Caki2 (cell line): ENCODE measurements at regions not wholly inside any gene's neighbourhood (a gene's known extent, or its start where the extent isn't known, plus 50 kb on each side); places are given as distances from the start of the nearest gene placed in this dataset.

ENCODE experiments used
- DNase-seq: peaks from one replicate; pipeline ENCODE4 v3.0.0-alpha.2; 2015; ENCODE audit warnings: low read depth
- in situ Hi-C: cut with HindIII; loops from 2 replicates; pipeline ENCODE4 v1.10.0; 2016; ENCODE audit warnings: low sequenced_read_pairs, low pct_unique_long_range_greater_than_20kb, mixed read lengths

DNA sequence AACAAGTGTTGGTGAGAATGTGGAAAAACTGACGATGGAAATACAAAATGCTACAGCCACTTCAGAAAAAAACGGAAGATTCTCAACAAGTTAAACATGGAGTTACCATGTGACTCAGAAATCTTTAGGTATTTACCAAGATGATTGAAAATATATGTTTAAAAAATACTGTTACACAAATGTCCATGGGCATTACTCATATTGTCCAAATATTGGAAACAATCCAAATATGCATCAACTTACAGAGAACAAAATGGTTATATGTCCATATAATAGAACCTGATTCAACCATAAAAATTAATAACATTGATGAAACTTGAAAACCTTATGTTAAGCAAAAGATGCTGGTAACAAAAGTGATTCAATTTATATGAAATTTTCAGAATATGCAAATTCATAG is 1057.7 kb upstream of the TMEM132C start:
- DNase-seq, result no peak
- in situ Hi-C loops, result no loop called here

DNA sequence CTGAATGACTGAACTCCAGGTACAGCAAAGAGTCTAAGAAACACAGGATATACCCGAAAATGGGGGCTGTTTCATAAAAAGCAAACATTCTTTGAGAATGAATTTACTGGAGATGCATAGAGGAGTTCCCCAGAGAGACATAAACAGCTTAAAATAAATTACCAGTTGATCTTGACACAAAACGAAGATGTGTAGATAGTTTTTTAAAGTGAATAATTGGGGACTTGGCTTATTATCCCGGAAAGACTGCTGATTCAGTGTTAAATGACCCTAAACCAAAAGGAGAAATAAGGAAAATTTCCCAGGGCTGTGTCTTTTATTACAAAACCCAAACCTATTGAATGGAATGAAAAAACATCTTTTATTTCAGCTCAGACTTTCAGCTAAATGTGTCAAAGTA is 1052.8 kb upstream of the TMEM132C start:
- in situ Hi-C loops, result no loop called here

DNA sequence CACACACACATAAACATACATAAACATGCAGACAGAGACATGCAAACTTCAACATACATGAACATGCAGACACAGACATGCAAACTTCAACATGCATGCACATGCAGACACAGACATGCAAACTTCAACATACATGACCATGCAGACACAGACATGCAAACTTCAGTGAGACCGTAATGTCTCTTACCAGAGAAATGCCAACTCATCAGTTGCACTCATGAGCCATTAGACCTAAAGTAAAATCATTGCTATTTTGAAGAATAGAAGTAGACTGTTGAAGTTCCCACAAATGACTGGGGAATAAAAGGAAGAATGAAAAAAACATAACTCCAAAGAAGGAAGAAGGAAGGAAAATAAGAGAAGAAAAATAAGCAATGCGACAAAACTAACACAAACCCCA is 1044.0 kb upstream of the TMEM132C start:
- in situ Hi-C loops, result no loop called here
- no peak for DNase-seq

More for the DNA sequence above, 1052.8 kb upstream of the TMEM132C start:
- no peak for DNase-seq

DNA sequence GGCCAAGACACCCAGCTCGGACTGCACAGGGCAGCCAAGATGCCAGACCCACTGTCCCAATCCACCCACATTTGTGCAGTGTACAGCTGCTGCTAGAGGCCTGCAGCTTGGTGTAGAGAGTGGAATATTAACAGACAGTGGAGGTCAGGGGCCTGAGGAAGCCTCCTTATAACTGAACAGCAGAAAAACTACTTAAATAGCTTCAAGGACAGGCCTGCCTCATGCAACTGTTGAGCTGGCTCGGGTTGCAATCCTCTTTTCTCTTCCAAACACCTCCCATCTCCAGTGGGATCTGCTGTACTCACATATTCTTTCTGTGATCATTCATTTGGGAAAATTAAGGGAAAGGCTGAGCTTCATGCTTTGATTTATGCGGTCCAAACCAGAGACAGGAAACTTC is 1043.2 kb upstream of the TMEM132C start:
- DNase-seq, result no peak
- in situ Hi-C loops, result no loop called here

DNA sequence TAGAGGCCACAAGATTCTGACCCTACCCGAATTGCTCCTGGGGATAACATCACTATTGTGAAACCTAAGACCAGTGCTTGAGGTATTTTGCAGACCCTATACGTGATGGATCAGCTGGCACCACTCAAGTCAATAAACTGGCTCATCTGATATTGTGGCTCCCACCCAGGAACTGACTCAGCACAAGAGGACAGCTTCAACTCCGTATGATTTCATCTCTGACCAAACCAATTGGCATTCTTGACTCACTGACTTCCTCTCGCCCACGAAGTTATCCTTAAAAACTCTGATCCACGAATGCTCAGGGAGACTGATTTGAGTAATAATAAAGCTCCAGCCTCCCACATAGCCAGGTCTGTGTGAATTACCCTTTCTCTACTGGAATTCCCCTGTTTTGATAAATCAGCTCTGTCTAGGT is 1036.1 kb upstream of the TMEM132C start:
- DNase-seq, result peak; percentile 82
- in situ Hi-C loops, result no loop called here

DNA sequence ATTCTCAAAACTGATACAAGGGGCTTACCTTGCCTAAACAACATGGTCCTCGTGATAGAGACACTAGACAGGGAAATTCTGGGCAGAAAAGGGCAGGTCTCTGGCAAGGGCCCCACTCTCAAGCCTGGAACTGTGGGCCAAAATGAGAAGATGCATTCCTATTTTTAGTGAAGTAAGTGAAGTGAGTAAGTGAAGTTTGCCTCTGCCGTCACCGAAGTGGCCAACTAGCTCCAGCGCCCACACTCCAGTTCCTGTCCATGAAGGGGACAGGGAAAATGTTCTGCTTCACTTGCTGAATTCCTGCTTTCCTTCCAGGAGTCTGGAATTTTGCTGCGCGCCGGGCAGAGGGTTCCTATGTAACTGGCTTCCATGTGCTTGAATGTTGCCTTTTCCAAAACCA is 1035.6 kb upstream of the TMEM132C start:
- in situ Hi-C loops, result no loop called here
- no peak for DNase-seq

DNA sequence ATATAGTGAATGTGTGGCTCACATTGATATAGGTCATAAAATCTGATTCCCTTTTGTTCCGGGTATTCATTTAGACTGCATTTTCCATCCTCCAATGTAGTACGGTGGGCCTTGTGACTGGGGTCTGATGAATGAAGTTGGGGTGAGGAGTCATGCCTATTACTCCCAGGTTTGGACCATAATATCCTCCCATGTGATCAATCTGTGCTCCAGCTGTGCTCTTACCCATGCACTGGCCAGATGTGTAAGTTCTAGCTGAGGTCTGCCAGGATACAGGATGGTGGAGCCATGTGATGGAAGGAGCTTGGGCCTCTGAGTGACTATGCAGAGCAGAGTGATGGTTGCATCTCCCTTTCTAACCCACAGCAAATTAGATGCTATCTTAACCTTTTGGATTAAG is 1034.0 kb upstream of the TMEM132C start:
- in situ Hi-C loops, result no loop called here
- no peak for DNase-seq

DNA sequence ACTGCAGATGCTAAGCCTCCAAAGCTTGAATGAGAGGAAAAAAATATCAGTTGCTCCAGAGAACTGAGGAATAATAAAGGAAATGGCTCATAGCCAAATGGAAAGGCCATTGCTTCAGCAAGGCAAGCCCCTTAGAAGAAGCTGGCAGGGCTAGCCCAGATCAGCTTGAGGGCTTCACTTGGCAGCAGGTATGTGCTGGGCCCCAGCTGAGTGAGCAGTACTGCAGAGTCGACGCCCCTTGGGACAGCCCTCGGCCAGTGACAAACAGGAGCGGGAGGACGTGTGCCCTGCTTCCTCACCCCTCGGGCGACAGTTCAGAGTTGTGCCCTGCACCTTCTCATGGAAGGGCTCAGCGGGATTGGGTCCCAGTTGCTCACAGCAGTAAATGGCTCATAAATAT is 1031.2 kb upstream of the TMEM132C start:
- in situ Hi-C loops, result no loop called here
- DNase-seq, result peak; percentile 75

DNA sequence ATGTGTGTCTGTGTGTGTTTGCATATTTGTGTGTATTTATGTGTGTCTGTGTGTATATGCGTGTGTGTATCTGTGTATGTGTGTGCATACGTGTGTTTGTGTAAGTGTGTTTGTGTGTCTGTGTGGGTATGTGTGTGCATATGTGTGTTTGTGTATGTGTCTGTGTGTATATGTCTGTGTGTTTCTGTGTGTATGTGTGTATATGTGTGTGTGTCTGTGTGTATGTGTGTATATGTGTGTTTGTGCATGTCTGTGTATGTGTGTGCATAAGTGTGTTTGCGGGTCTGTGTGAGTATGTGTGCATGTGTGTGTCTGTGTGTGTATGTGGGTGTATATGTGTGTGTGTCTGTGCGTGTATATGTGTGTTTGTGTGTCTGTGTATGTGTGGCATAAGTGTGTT is 1030.5 kb upstream of the TMEM132C start:
- in situ Hi-C loops, result no loop called here
- no peak for DNase-seq

DNA sequence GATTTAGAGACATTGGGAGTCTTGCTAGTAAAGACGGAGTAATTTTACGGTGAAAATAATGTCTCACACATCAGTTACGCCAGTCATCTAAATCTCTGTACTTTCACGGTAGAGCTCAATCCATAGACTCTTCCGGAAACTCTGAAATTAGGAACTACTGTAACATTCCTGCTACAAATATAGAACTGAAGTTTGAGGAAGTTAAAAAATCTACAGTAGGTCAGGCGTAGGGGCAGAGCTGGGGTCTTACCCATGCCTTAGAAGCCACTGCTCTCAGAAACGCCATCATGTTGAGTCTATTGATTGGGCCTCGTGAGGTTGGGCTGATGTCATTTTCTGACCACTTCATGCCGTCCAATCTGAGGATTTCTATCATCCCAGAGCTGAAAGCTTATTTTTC is 1029.8 kb upstream of the TMEM132C start:
- in situ Hi-C loops, result no loop called here
- DNase-seq, result no peak

DNA sequence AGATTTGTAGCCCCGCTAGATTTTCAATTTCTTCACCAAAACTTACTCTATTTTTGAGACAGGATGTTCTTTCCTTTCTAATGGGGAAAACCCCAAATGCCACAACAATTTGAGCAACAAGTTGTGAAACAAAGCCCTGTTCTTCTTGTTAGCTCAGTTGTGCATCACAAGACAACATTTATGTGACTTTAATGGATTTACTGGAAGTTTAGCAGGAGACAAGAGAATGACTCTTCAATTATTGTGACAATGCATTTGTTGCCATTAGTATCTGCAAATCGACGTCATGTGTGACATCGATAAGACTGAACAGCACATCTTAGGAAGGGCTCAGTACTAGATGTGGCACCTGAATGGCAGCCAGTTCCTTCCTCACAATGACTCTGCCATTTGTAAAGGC is 1028.9 kb upstream of the TMEM132C start:
- in situ Hi-C loops, result no loop called here
- no peak for DNase-seq

DNA sequence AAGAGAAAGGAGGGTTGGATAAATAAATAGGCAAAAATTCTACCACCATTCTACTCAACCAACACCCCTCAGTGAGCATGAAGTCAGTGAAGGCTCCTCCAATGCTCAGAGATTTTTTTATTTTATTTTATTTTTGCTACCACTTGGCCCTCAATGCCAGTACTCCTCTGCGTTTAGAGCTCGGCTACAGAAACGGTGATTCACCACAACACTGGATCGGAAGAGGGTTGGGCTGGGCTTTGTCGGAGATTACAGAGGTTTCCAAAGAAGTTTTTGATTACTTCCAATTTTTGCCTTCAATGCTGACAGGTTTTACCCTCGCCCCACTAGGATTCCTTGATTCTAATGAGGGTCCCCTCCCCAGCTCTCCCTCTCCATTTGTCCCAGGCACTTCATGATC is 1027.2 kb upstream of the TMEM132C start:
- DNase-seq, result no peak
- in situ Hi-C loops, result no loop called here

DNA sequence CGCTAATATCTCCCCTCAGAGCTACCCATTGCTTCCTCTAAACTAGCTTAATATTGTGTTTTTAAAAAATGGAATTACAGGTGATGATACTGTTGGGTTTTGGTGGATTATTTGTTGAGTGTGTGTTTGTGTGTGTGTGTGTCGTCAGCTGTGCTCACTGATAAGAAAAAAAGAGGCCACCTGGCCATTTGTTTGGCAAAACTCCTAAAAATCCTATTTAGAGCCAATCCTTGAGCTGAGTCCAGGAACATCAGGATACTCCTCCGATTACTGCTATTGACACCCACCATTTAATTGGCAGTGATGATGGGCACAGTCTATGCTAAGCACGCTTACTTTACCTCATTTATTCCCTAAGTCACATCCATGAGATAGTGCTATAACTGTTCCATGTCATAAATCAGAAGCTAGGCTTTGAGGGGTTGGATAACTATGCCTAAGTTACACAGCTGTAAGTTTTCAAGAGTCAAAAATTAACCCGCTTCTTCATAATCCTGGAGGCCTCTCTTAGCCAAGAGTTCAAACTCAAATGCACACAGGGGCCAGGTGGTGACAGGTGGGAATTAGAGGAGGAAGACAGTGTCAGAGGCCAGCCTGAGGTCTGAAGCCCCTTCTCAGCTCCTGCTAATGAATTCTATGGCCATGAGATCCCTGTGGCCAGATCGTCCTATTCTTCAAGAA is 1026.6 kb upstream of the TMEM132C start:
- in situ Hi-C loops, result no loop called here

DNA sequence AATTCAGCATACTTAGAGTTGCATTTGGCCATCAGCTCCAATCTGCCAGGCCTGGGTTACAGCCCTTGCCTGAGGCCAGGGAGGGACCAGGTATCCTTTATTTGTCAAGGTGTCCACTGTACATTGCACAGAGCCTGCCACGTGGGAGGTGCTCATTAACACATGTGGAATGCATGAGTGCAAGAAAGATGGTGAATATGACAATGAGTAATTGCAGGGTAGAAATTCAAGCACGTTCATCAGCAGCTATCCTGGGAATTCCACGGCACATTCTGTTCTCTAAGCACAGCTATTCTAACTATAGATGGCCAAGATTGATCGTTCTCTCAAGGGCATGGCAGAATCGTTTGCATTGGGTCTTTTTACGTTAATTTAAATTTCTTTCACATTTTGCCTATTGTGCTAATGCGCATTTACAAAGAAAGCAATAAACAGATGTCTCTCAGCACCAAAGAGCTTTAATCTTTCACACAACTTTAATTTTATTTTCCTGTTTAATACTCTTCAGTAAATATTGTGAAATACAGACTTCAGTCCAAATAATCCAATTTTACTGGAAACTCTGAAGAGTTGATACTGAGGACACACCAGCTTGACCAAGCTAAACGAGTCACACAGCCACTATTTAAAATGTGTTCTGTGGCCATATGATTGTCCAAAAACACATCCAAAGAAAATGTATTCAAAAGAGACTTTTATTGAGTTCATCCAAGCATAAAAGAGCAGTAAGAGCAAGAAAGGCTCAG is 1025.7 kb upstream of the TMEM132C start:
- in situ Hi-C loops, result no loop called here
- DNase-seq, result no peak

More for the DNA sequence above, 1026.6 kb upstream of the TMEM132C start:
- no peak for DNase-seq

DNA sequence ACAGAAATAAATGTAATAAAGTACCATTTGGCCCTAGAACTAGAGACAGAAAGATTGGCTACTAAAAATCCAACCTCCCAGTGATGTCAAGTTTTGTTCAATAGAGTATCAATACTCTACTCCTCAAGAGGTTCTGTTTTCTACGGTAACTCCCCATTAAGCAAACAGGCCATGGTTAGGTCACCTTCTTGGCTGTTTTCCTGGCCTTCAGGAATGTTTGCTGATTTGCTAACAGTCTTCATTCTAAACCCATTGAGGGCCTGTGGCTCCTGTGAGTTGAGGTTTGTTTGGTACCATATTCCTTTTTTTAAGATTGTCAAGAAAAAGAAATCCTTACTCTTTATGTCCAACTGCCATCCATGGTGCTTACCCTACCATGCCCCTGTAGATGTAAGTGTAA is 1022.0 kb upstream of the TMEM132C start:
- no peak for DNase-seq
- in situ Hi-C loops, result no loop called here

DNA sequence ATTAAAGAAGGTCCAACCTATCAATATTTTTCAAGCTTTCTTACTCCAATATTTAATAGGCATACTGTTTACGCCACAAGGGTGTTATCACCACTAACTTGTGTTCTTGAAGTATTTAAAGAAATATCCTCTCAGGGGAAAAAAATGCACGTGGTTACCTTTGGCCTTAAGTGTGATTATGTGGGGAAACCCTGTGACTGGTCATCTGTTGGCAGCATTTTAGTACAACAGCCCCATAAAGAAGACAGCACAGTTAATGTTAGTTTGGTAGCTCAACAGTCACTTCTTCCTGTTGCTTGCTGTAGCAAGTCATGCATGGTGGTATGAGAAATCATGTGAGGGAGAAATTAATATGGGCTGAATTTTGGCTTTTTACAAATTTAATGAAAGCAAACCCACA is 1021.5 kb upstream of the TMEM132C start:
- in situ Hi-C loops, result no loop called here
- peak; percentile 27 for DNase-seq

DNA sequence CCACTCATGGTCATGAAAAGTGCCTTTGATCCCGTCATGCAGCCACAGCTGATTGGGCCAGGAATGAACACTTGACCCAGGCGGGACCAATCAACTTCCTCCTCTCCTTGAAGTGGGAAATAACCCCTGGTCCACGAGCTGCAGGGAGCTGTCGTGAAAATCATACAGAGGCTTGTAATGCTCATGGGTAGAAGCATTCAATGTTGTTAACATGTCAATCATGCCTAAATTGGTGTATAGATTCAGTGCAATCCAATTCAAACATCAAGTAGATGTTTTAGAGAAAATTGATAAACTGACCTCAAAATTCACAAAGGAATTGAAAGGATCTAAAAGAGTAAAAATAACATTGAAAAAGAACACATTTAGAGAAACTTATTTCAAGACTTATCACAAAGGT is 1019.0 kb upstream of the TMEM132C start:
- in situ Hi-C loops, result no loop called here
- DNase-seq, result no peak

DNA sequence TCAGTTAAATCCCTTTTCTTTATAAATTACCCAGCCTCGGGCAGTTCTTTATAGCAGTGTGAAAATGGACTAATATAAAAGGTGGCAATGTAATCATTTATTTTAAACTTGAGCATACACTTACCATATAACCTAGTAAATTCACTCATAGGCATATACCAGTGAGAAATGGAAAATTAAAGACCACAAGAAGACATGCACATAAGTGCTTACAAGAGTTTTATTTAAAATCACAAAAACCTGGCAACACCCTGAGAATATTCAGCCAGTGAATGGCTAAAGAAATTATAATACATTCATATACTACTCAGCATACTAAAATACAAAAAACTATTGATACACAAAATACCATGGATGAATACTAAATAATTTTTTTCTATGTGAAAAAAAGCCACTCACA is 1017.5 kb upstream of the TMEM132C start:
- DNase-seq, result no peak
- in situ Hi-C loops, result no loop called here

DNA sequence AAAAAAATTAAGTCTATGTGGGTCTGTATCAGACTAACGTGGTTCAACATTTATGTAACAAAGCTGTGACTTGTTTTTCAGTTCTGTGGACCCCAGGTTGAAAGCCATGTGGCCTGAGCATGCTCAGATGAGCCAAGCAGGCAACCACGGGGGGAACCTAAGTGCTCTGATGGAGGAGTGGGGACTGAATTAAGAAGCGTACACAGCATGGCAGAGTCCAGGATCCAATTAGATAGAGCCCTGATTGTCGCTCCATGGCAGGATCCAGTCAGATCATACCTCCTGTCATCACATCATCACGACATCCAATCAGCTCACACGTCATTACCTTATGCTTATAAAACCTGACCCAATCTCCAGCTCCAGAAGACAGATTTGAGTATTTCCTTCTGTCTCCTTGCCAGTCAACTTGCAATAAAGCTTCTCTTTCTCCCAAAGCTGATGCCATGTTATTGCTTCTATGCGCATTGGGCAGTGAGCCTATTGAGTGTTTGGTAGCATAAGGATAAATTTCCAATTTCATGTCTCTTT is 1013.1 kb upstream of the TMEM132C start:
- in situ Hi-C loops, result no loop called here
- no peak for DNase-seq
